GM12801 (cell line): ENCODE measurements at regions not wholly inside any gene's neighbourhood (a gene's known extent, or its start where the extent isn't known, plus 50 kb on each side); places are given as distances from the start of the nearest gene placed in this dataset.

ENCODE experiments used
- CTCF ChIP-seq: IDR thresholded peaks from one replicate; pipeline ENCODE4 v1.5.1; 2011; ENCODE audit warnings: control low read depth; ENCODE audit not compliant: insufficient read length; ENCODE audit errors: extremely low read depth

GRCh38 chr14:106586098-106586704, 1059.8 kb downstream of the TMEM121 start:
- no peak for TF ChIP-seq CTCF

GRCh38 chr14:106599209-106599608, 1072.8 kb downstream of the TMEM121 start:
- no peak for TF ChIP-seq CTCF

GRCh38 chr14:106605548-106606448, 1079.4 kb downstream of the TMEM121 start:
- TF ChIP-seq CTCF, result no peak

- no peak for TF ChIP-seq CTCF
These were observed 1080.6 kb downstream of the TMEM121 start for GRCh38 chr14:106606936-106607335.

GRCh38 chr14:106610691-106611090, 1084.3 kb downstream of the TMEM121 start:
- no peak for TF ChIP-seq CTCF

- TF ChIP-seq CTCF, result no peak
These were observed 1086.9 kb downstream of the TMEM121 start for GRCh38 chr14:106613256-106613655.

GRCh38 chr14:106618471-106618951, 1092.1 kb downstream of the TMEM121 start:
- TF ChIP-seq CTCF, result peak; percentile 82
